CD4-positive, alpha-beta T cell treated with Interleukin-21 for 1 hour (primary cell): ENCODE measurements at regions not wholly inside any gene's neighbourhood (a gene's known extent, or its start where the extent isn't known, plus 50 kb on each side); places are given as distances from the start of the nearest gene placed in this dataset.

Experiments used
- DNase-seq: peaks from one replicate; pipeline ENCODE4 v3.0.0-alpha.2; 2020

DNA sequence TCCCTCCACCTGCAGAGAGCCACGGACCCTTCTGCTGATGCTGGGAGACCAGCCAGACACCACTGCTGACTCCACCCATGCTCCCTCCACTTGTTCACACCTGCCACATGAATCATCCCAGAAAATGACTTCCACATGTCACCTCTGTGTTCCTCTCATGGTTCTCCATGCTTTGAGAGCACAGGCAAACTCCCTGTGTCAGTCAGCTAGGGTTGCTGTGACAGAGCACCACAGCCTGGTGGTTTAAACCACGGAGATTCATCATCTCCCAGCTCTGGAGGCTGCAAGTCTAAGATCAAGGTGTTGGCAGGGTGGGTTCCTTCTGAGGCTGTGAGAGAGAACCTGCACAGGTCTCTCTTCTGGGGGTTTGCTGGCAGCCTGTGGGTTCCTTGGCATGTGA is 381.4 kb downstream of the GADD45G start:
- DNase-seq, result no peak

DNA sequence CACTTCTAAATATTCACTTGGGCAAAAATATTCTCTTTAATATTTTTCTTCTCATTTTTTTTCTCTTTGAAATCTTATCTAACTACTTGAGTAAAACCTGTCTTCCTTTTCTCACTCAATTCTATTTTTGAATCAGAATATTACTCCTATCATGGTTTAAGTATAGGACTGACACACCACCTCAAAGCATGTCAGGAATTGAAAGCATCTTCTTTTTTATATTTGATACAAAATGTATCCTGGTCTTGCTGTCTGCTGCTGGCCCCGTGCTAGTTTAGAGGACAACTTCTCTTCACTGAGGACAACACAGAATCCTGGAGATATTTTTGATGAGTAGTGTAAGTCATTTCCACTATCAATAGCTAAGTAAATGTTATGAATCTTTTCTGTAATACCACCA is 383.6 kb downstream of the GADD45G start:
- DNase-seq, result no peak

DNA sequence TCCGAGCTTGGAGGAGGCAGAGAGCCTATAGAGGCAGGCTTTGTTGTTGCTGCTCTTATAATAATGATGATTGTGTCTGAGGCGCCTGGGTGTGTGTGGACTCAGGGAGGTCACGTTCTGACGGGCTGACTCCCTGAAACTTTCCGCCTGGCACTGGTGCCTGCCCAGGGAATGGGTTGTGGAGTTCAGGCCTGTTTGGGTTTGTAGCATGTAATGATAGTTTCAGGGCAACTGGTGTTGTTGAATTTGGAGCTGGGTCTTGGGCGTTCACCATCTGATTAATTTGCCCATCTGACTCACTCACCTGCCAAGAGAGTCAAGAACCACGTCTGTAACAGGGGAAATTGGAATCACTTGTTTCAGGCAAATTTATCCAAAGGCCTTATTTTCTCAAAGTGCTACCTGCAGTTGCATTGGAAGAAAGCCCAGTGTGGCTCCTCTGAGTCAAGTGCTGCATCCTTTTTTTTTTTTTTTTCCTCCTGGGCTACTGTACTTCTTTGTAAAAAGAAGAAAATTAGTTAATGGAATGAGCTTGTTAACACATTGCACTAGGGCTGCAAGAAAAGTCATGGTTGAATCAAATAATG is 386.5 kb downstream of the GADD45G start:
- DNase-seq, result no peak

DNA sequence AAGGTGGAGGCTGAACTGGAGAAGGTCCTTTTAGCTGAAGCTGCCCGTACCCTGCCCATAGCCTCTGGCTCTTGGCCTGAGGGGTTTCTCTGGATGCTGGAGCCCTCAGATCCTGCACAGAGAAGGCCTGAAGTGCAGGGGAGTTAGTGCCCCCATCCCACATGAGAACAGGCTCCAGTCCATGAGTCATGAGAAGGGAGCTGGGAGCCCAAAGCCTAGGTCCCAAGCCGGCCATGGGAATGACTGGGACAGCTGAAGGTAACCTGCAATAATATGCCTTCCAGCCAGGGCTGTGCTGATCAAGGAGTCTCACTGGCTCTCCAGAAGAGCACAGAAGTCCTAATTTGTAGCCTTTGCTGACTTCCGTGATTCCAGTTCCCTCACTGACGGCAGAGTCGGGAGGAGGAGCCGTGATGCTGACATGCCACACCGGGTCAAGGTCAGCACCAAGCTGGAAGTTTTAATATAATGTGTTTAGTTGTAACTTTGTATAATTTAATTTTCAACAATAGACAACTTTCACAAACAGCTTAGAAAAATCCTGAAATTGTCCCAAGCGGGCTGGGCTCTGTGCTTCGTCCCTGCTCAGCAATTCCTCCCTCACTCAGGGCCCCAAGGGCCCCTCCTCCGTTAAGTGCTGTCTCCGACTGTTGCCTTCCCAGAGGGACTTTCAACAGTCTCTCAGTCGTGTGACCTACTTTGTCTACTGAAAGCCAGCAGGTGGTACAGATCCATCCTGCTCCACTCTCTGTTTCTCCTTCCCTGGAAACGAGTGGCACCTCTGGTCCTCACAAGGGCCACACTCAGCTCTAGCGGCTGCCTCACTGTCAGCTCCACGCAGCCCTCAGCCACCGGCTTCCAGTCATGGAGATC is 387.8 kb downstream of the GADD45G start:
- no peak for DNase-seq

DNA sequence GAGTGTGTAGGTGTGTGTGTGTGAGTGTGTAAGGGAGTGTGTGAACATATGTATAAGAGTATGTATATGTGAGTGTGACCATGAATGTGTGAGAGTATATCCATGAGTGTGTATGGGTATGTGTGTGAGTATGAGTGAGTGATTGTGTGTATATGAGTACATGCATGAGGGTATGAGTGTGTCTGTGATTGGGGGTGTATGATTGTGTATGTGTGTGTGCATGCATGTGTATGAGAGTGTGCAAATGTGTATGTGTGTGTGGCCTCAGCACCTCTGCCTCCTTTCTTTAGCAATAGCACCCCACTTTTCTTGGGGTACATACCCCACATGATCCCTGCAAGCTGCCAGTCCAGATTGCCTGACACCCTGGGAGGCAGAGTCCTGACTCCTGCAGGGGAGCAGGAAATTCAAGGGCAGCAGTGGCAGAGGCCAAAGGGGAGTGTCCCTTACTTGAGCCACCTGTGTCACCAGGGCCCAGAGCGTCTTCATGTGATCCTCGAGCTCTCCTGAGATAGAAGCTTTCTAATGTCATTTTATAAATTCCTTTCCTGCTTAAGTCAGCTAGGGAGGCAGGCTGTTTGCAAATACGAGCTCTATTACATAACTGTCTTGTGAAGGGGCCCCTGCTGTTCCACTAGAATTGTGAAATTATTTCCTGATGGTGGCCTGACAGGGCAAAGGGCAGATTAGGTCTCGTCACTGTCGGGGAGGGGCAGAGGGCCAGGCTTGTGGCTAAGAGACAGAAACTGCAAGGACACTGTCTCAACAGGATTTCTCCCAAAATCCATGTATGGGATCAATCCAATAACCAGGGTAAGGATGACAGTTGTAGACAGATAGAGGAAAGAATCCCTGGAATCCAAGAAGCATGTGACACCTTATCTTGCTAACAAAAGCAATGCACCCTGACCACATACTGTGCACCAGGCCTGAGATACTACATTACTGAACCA is 389.1 kb downstream of the GADD45G start:
- DNase-seq, result peak; percentile 3

DNA sequence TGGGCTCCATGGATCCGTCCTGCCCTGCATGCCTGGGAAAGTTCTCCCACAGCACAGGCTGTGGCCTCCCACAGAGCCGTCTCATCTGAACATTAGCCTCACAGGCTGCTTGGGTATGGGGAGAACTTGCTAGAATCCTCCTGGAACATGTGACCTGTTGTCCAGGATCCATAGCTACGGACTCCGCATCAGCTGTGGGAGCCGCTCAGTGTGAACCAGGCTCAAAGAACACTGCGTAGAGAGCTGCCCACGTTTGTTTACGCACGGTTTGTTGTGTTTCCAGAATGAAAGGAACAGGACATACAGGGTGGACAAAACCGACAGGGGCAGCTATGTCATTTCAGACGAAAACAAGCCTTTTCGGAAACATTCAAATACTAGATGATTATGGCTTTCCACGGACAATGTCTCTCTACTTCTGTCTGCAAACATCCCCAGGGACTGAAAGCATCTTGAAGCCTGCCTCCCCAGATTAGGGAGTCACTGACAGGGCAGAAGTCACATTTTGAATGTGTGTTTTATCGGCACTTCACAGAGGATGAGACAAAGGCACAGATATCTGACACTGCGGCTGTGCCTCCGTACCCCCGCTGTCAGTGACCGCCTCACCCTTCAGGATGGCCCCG is 390.3 kb downstream of the GADD45G start:
- no peak for DNase-seq

DNA sequence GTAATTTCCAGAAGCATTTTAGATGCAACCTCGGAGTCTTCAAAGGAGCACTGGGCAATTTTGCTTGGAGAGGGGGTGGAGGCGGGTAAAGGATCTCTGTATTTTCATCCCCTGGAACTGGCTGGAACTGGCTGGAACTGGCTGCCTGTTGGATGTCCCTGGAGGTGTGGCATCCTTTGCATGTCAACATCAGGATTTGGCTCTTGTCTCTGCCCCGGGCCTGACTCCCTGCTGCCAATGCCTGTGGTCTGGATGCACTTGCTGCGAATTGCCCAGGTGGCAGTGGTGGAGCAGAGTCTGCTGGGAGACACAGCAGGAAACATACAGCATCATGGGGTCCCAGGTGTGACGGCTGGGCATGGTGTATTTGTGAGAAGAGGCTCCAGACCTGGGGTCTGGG is 391.3 kb downstream of the GADD45G start:
- DNase-seq, result no peak

DNA sequence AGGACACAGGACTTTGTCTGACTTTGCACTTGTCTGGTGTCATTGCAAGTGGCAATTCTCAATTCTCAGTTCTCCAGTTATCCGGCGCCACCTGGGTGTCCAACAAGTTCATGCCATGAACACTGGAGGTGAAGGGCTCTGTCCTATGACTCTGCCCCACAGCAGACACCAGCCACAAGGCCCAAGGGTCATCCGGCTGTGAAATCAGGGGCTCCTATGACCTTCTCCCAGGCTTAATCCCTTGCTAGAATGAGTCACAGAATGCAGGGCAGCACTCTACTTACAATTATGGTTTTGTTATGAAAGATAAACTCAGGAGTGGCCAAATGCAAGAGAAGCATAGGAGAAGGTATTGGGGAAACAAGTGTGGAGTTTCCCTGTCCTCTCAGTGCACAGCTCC is 392.0 kb downstream of the GADD45G start:
- no peak for DNase-seq

DNA sequence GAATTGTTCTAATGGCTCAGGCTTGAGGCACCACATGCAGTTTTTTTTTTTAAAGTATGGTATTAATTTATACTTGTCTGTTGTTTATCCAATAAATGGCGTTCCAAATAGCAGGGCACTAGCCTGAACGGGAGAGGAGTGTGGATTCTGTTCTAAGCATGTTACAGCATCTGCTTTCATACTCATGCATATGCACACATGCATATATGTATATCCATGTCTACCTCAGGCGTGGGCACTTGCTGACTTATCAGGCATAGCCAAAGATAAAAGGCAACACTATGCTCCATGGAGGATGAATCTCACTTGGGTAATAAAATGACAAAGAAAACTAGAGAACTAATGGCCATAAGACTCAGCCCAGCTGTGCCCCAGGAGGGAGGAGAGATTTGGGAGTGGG is 393.8 kb downstream of the GADD45G start:
- DNase-seq, result no peak

DNA sequence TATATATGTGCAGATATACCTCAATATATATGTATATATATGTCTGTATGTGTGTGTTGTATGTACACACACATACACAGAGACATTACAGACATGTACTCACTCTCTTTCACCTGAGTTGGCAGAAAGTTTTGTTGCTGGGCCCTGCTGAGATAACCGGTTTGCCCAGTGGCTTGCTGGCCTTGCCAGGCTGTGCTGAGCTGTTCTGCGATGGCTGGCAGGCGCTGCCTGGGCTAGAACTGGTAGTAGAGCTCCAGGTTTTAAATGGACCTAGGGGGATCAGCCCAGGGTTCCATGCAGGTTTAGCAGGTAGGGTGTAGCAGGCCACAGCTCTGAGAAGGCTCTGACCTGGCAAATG is 394.3 kb downstream of the GADD45G start:
- DNase-seq, result no peak

DNA sequence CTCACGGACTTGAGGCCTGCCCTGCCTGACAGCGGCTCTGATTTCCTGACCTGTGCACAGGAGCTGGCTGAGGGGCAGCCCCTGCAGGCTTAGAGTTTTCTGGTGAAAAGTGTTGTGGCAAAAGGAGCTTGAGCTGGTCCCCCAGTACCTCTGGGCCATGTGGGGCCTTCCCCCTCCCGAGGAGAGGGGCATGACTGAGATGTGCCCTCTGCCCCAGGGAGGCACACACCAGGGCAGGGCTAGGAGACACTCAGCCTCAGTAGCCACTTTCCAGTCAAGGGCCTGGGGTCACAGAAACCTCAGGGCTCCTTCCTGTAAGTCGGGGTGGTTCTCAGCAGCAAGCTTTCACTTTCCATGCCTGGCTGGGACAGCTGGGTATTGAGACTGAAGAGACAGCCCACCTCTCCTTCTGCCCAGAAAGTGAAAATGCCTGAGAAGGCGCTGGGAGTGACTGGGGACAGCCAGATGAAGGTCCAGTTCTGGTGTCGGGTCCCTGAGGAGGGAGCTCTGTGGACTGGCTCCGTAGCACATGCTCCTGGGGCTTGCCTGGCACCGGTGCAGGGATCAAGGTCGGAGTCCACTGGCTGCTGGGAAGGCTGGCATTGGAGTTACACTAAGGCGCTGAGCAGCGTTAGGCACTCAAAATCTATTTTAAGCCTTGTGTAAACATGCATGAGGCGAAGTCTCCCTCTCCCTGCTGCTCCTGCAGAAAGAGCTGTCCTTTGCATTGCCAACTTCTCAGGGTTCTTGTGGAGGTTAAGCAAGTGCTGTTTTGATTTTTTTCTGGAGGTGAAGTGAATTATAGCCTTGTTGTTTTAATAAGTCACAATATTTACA is 394.9 kb downstream of the GADD45G start:
- peak; percentile 43 for DNase-seq

DNA sequence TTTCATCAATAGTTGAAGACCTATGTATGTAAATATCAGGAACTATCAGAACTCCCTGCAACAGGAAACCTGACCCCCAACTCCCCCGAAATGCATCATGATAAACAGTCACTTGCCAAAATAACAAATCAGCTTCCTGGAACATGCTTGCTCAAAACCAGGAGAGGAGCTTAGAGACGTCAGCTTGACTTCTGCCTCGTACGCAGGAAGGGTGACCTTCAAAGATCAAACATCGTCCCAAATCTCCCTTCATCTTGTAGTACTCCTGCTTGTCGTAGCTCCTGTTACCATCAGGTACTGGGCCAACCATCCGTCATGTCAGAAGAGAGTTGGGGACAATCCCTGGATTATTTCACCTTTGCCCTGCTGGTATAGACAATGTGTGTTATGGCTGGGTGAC is 396.1 kb downstream of the GADD45G start:
- no peak for DNase-seq

DNA sequence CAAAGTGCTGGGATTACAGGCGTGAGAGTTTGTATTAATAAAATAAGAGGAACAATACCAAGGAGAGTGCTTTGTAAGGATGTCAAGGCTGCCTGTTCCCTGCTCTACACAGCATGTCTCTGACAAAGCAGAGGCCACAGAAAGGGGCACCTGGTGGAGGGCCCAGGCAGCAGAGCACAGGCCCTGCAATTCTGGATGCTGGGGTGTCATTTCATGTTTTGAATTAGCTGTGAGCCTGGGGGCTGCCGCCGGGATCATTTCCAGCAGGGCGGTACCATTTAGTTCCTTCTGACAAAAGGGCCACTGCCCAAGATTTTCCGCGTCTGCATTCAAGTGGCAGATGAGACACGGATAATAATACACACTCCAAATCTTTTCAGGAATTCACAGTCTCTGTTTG is 396.9 kb downstream of the GADD45G start:
- no peak for DNase-seq

DNA sequence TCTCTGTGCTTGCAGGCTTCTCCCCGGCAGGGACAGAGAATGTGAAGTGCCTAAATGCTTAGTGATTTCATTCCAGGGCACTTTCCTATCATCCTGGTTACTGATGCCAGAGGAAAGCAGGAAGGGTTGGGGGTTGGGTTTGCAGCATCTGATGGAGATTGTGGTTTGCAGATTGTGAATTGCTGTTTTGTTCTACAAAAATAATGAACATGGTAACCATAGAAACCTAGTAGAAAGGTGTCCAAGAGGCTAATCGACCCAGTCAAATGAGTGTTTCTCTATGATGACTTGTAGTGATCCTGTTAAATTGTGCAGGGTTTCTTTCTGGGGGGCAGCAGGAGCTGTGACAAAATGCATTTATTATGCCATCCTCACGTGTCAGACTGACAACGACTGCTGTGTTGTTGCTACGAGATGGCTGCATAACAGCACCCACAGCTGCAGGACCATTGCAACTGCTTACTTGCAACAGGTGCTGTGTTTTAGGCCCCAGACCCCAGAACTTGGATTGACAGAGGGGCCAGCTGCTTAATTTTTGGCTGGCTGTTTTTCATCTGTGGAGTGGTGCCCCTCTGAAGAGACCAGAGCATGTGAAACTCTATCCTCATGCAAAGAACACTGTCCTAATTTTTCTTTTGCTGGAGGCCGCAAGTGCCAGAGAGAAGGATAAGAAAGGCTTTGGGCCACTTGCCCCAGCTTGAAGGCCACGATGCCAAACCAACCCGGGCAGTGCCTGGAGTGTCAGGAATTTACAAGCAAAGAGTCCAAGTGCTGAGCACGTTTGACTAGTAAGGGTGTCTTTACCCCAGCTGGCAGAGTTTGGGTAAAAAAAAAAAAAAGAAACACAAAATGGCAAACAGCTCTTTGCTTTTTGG is 397.8 kb downstream of the GADD45G start:
- no peak for DNase-seq

DNA sequence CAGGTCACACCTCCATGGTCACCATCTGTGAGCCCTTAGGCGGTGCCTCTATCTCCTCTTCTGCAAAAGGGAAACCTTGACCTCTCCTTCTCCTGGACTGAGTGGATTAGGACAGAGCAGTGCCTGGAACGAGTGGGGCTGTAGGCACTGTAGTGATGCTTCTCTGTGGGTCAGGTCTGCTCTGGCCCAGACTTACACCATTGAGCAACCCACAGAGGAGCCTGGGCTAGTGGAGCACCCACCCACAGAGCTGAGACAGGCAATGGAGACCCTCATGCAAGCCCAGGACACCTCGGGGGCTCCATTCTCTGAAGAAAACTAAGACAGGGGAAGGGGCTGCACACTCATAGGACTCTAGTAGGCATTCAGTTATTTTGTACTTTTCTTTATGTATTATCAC is 400.6 kb downstream of the GADD45G start:
- no peak for DNase-seq

DNA sequence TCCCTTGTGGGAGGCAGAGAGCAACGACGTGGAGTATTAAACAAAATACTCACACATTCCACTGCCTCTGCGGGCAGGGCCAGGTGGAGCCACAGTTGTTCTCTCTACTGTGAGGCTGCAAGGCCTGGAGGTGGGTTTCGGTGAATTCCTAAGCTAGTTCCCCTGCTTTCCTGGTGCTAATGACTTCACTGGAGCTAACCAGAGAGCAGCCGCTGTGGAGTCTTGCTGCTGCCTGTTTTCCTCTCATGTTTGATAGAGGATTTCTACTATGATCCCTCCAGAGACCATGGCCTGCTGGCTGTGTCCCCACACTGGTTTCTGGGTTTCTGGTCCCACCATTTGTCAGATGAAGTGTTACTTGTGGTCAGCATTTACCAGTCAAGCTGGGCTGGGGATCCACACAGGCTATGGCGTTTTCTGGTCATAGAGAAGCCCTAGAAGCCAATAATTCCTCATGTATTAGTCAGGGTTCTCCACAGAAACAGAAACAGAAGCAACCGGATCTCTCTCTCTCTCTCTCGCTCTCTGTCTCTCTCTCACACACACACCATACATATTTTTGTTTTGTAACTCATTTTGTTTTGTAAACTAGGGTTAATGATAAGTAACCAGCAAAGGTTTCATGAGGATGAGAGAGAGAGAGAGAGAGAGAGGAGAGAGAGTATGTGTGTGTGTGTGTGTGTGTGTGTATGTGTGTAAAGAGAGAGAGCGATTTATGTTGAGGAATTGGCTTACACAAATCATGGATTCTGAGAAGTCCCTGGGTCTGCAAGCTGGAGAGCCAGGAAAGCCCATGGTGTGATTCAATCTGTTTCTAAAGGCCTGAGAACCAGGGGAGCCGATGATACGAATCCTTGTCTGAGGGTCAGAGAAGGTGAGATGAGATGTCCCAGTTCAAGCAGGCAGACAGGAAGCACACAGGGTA is 403.0 kb downstream of the GADD45G start:
- DNase-seq, result no peak

DNA sequence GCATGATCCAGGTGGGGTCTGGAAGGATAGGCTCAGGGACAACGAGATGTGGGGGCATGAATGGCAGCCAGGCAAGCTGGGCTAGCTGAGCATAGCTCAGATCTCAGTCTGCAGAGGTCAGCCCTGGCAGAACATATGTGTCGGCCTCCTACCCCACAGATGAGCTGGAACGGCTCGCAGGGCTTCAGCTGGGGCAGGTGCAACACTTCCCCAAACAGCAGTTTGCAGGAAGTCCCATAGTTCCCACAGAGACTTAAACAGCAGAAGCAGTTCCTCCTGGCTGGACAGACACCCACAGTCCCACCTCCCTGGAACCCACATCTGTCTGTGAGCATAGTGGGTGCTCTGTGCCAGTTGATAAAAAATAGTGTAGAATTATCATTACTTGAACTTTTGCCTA is 404.6 kb downstream of the GADD45G start:
- DNase-seq, result no peak

DNA sequence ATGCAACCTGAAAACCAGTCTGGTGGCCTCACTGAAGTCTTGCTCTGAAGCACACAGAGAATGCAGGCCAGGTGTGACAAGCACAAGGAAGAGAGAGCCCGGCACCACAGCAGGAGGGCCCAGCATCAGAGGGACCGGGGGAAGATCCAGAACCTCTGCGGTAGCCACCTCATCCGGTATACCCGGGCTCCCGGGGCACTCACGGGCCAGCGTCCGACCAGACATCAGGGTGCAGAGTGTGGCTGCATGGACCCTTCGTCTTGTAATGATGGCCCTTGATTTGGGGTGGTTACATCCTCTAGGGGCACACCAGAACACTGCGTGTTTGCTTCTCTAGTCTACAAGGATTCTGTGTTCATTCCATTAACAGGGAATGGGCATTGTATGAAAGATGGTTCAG is 406.0 kb downstream of the GADD45G start:
- no peak for DNase-seq

DNA sequence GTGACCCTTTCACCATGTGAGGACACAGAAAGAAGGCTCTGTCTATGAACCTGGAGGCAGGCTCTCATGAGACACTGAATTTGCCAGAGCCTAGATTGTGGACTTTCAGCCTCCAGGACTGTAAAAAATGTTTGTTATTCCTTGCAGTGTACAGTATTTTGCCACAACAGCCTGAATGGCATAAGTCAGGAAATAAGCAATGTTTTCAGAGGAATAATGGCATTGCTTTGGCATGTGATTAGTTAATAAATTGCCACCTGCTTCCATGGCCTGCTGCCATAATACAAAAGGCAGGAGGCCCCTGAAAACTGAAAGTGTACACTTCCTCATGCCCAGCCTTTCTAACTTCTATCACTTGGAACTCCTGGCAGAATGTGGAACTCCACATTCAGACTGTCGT is 408.1 kb downstream of the GADD45G start:
- no peak for DNase-seq

DNA sequence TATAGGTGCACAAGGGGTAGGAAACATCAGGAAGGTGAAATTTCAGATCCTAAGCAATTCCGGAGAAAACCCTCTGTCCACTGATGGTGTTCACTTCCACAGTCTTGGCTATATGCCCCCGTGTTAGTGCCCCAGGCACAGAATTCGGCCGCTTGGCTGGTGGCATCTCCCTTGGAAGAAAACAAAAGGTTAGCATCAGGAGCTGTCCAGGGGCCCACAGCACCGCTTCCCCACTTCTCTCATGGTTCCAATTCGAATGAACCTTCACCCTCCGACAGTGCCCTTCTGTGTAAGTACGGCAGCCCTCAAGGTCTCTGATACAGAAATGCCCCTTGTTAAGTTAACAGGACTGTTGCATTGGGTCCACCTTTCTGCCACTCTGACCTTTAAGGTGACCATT is 409.0 kb downstream of the GADD45G start:
- DNase-seq, result no peak
